ENCODE measurements at regions not wholly inside any gene's neighbourhood (a gene's known extent, or its start where the extent isn't known, plus 50 kb on each side); places are given as distances from the start of the nearest gene placed in this dataset.
A peak's percentile ranks its signal among the peaks of the same experiment; 100 is the strongest.

DNA sequence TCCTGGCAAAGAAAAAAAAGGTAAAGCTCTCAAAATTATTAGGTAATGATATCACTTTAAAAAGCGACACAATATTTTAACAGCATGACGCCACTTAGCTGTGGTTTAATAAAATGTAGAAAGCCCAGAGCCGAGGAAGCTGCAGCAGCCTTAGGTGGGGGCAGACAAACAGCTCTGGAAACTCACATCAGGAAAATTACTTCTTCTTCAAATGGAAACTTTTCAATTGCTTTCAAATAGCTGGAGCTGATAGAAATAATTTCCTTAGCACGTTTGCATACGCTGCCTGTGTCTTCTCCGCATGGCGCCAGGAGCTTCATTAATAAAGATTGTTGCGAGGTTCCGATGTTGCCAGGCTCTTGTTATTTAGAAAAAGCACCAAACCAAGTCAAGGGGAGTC, 835.3 kb upstream of the EEF2KMT start:
- TF ChIP-seq, protein P1, sequence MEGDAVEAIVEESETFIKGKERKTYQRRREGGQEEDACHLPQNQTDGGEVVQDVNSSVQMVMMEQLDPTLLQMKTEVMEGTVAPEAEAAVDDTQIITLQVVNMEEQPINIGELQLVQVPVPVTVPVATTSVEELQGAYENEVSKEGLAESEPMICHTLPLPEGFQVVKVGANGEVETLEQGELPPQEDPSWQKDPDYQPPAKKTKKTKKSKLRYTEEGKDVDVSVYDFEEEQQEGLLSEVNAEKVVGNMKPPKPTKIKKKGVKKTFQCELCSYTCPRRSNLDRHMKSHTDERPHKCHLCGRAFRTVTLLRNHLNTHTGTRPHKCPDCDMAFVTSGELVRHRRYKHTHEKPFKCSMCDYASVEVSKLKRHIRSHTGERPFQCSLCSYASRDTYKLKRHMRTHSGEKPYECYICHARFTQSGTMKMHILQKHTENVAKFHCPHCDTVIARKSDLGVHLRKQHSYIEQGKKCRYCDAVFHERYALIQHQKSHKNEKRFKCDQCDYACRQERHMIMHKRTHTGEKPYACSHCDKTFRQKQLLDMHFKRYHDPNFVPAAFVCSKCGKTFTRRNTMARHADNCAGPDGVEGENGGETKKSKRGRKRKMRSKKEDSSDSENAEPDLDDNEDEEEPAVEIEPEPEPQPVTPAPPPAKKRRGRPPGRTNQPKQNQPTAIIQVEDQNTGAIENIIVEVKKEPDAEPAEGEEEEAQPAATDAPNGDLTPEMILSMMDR (IDR thresholded peaks at IDR 0.05; ENCODE audit: low read depth, low read length), result no peak
- TF ChIP-seq POLR2A (IDR thresholded peaks at IDR 0.05; ENCODE audit: extremely low read depth, insufficient read length), result no peak
- no peak for TF ChIP-seq MYC (IDR thresholded peaks at IDR 0.05; ENCODE audit: low read depth, low read length)
- TF ChIP-seq, protein P2, sequence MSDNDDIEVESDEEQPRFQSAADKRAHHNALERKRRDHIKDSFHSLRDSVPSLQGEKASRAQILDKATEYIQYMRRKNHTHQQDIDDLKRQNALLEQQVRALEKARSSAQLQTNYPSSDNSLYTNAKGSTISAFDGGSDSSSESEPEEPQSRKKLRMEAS (IDR thresholded peaks at IDR 0.05; ENCODE audit: low read depth, low read length), result no peak
- no peak for DNase-seq (ENCODE audit: low read depth)
- no peak overlapping the region for H3K4me3 ChIP-seq (ENCODE audit: low read depth, low read length)

DNA sequence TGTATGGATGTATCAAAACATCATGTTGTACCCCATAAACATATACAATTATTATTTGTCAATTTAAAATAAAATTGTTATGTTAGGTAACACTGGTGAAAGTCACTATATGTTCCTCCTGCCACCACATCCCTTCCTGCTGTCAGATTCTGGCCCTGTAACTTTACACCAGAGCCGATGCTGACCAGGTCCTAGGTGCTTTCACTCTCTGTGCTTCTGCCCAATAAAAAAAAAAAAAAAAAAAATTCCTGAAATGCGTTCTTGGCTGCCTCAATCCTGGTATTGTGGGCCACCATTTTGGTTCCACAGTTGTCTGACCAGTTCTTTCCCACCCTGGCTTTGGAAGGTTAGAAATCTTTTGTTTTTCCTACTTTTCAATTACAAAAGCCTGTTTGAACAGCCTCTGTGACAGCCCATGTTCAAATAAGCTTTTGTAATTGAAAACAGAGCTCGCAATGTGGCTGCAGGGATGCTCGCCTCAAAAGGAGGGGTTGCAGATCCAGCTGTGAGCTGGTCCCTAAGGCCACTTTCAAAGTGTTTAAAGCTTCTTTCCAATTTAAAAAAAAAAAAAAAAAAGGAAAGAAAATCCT, 831.0 kb upstream of the EEF2KMT start:
- no peak for DNase-seq (ENCODE audit: low read depth)
- H3K4me3 ChIP-seq (ENCODE audit: low read depth, low read length), result no peak overlapping the region
- TF ChIP-seq POLR2A (IDR thresholded peaks at IDR 0.05; ENCODE audit: extremely low read depth, insufficient read length) (no peak), MYC (IDR thresholded peaks at IDR 0.05; ENCODE audit: low read depth, low read length) (no peak)
- TF ChIP-seq, protein P1 (IDR thresholded peaks at IDR 0.05; ENCODE audit: low read depth, low read length), result no peak
- TF ChIP-seq, protein P2 (IDR thresholded peaks at IDR 0.05; ENCODE audit: low read depth, low read length), result no peak

DNA sequence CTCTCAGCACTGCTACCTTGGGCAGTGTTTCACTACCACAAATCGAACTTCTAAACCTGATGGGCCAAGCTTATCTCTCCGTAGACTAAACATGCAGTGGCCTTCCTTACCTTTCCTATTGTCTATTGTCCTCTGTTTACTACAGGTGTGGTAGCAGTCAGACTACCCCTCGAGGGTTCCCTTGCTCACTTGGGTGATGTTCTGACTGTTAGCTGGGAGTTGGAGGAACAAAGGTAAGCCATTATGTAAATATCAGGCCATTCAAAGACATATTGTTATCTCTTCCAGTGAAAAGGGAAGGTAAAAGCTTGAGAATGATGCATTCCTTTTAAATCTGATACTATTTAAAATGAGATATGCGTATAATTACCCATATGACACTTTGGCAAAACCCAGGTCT, 828.3 kb upstream of the EEF2KMT start:
- H3K4me3 ChIP-seq (ENCODE audit: low read depth, low read length), result no peak overlapping the region
- TF ChIP-seq POLR2A (IDR thresholded peaks at IDR 0.05; ENCODE audit: extremely low read depth, insufficient read length) (no peak), MYC (IDR thresholded peaks at IDR 0.05; ENCODE audit: low read depth, low read length) (no peak)
- TF ChIP-seq, protein P2 (IDR thresholded peaks at IDR 0.05; ENCODE audit: low read depth, low read length), result no peak
- TF ChIP-seq, protein P1 (IDR thresholded peaks at IDR 0.05; ENCODE audit: low read depth, low read length), result no peak
- DNase-seq (ENCODE audit: low read depth), result no peak

DNA sequence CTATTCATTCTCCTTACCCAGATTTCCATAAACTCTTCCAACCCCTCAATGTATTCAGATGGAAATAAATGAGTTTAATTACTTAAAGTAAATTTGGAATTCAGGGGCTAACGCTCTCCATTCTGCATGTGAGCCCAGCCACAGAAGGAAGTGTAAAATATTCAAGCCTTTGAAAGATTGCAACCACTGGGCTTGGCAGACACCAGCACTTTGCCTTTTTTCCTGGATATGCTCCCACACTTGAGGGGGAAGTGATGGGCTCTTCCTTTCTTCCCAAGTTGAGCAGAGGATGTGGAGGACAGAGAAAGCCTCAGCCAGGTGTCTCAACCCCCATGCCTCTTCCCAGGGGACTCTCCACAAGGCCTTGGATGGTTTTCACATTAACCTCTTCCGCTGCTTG, 825.1 kb upstream of the EEF2KMT start:
- DNase-seq (ENCODE audit: low read depth), result no peak
- TF ChIP-seq POLR2A (IDR thresholded peaks at IDR 0.05; ENCODE audit: extremely low read depth, insufficient read length) (no peak), MYC (IDR thresholded peaks at IDR 0.05; ENCODE audit: low read depth, low read length) (no peak)
- TF ChIP-seq, protein P2 (IDR thresholded peaks at IDR 0.05; ENCODE audit: low read depth, low read length), result no peak
- TF ChIP-seq, protein P1 (IDR thresholded peaks at IDR 0.05; ENCODE audit: low read depth, low read length), result no peak
- no peak overlapping the region for H3K4me3 ChIP-seq (ENCODE audit: low read depth, low read length)

GRCh38 chr16:5918567-5919130, 821.1 kb upstream of the EEF2KMT start:
- TF ChIP-seq, protein P1 (IDR thresholded peaks at IDR 0.05; ENCODE audit: low read depth, low read length), result peak; percentile 31
- TF ChIP-seq MYC (IDR thresholded peaks at IDR 0.05; ENCODE audit: low read depth, low read length), result no peak
- DNase-seq (ENCODE audit: low read depth), result no peak
- H3K4me3 ChIP-seq (ENCODE audit: low read depth, low read length), result no peak overlapping the region
